ELR (cell line): ENCODE measurements at regions not wholly inside any gene's neighbourhood (a gene's known extent, or its start where the extent isn't known, plus 50 kb on each side); places are given as distances from the start of the nearest gene placed in this dataset.

Experiments used
- DNase-seq: peaks from one replicate; pipeline ENCODE4 v3.0.0-alpha.2; 2015; ENCODE audit warnings: low read depth

DNA sequence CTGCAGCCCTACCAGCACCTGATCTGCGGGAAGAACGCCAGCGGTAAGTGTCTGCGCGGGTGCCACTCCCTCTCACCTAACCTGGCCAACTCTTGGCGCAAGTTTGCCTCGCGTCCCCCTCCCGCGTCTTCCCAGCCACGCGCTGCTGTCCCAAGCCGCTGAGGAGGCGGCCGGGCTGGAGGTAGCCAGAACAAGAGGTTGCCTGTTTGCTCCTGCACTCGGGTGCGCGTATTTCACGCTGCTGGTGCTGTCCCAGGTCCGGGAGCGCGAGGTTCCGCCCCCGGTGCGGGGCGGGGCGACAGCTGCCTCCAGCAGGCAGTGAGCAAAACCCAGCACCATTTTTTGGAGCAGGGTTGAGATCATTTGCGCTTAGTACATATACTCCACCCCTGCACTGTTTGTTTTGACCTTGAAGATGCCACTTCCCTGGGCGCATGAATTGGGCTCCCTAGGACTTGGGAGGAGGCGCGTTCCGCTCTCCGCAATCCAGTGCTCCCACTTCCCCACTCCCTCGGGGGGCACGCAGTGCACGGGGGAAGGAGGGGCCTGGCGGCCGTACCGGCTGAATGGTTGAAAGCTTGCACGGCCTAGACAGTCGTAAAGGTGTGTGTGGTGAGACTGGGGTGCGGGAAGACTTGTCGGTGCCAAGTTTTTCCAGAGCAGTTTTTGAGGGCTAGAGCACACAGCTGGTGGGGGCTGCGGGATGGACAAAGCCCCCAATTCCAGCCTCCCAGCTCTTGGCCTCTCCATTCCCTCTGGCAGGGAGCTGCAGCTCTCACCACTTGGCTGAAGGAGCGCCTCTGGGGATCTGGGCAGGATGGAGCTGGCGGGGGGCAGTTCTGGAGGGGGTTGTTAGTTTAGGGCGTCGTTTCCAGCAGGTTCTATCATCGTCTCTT, 226.9 kb upstream of the CRY1 start:
- DNase-seq: peak; percentile 82

DNA sequence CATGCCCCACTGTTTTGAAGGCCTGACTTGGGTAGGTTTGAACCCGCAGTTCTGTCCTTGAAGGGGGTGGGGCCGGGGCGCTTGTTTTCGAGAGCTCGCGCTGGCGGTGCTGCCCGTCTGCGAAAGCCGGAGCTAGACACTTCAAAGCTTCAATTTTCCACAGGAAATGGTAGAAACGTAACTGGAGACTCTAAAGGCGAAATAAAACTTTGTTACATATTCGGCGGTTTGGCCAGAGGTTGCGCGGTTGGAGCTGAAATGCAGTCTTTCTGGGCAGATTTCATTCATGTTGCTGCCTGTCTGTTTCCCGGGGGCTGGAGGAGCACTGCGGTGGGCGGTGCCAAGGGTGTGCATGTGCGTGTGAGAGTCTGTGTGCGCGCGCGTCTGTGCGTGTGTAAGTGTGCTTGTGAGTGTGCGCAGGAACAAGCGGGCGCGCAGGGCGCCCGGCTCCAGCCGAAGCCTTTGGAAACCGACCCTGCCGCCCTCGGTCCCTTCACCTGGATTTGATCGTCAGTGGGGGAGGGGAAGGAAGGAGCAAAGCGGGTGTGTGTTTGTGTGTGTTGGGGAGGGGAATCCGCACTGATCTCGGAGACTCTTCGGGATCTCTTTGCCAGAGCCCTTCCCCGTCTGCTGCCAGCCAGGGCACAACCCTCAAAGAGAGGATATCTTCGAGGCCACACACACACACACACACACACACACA, 227.7 kb upstream of the CRY1 start:
- peak; percentile 49 for DNase-seq

DNA sequence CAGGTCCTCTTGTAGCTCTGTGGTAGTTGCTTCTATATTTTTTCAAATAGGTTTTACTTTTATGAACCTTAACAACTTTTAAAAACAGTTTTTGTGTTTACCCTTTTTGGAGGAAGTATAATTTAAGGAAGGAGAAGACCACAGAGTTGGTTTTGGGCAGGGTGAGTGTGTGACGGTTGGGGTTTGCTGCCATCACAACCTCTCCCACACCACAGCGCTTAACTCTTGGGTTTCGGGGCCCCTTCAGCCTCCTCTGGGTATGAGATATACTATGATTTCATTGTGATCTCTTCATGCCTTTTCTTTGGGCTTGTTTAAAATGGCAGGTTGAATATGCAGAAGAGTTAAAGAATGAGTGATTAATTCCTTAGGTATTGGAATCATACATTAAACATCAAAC, 228.7 kb upstream of the CRY1 start:
- no peak for DNase-seq

DNA sequence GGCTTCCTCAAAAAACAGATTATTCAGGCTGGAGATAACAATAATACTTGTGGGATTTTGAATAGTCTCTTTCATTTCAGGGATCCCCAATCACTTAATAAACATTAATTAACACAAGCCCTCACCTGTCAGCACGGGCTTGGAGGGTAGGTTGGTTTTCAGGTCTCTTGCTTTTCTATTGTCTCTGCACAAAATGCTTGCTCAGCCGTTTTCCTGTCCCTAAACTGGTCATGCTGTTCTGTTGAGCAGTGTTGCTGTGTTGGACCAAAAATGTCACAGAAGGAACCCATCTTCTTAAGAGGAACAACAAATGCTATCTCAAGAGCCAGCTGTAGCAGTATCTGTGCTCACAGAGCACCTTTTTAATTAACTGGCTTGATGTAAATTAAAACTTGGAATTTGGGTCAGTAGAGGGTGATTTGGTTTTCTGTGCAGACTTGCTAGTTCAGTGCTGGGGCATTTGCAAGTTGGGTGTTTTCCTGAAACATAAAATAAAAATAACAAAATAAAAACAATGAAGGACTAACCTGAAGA, 231.8 kb upstream of the CRY1 start:
- no peak for DNase-seq

DNA sequence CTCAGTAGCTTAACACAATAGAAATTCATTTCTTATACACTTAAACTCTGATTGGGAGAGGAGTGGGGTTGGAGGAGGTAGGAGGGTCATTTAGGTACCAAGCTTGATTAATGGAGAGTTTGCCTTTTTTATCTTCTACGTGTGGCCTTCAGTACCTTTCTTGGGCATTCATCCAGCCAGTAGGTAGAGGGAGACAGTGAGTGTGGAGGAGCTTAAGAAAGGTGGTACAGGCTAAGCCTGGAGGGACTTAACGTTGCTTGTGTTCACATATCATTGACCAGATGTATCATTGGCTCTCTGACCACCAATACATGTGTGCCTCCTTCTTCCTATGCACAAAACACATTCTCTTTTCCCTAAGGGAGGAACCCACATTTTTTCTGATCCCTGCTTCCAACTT, 232.9 kb upstream of the CRY1 start:
- DNase-seq: no peak

DNA sequence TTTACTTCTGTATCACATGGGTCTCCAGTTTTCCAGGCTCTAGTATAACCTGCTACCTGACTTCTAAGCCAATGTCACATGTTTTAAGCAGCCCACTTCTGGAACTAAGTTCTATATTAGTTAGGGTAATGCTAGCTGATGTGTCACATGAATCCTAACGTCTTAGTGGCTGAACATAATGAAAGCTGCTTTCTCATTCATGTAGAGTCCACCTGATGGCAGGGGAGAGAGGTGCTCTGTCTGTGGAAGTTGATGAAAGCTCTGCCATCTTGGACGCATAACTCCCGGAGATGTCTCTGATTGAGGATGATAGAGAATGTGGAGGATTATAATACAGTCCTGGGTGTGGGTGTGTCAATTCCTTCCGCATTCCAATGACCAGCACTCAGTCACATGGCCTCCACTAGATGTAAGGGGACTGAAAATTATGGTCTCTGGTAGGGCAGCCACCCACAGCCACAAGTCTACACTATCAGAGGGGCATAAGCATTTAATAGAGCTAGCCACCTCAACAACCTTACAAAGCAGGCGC, 234.4 kb upstream of the CRY1 start:
- DNase-seq: peak; percentile 38

DNA sequence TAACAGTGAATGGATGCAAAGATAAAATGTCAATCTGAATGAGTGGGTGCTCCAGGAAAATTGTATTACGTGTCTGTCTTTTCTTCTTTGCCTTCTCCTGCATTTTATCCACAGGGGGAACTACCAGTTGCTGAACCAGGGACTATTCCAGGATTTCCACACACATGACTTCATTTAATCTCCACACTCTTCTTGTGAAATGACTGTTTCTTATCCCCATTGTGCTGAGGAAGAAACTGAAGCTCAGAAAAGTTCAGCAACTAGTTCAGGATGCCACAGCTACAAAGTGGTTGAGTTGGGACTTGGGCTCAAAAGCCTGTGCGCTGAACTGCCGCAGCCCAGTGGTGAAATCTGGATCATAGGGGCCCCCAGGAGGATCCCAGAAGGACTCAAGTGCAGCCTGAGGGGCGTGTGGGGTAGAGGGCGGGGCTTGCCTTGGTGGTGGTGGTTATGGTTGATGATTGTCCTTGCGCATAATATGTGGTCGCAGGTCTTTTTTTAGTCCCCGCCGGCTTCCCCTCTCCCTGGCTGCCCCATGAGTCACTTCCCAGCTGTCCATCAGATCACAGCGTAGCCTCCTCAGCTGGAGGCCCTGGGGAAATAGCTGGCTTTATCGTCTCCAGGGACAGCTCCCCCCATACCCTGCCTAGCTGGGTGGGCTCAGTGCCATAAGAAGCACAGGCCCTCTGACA, 235.2 kb upstream of the CRY1 start:
- DNase-seq: peak; percentile 81

DNA sequence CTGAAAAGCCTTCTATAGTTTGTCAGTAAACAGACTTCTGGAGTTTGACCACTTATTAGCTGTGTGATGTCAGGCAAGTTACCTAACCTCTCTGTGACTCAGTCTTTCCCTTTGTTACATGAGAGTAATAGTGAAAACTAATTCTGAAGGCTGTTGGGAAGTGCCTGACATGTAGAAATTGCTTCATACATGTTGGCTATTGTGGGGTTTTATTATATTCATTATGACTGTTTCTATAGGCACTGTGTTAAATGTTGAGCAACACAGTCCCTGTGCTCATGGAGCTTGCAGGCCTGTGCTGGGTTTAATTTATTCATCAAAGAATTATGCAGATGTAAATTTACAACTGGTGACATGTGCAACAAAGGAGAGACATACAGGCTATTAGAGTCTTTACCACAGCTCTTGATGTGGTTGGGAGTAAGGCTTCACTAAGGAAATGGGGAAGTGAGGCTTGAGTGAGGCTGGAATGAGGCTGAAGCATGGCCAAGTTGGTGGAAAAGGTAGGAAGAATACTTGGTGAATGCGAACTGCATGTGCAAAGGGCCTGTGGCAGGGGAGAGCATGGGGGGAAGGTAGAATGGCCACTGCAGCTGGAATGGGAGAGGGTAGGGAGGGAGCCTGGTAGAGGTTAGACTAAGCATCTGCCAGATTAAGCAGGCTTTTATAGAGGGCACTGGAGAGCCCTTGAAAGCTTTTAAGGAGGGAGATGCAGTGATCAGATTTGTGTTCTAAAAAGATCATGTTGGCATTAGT, 236.4 kb upstream of the CRY1 start:
- peak; percentile 66 for DNase-seq

DNA sequence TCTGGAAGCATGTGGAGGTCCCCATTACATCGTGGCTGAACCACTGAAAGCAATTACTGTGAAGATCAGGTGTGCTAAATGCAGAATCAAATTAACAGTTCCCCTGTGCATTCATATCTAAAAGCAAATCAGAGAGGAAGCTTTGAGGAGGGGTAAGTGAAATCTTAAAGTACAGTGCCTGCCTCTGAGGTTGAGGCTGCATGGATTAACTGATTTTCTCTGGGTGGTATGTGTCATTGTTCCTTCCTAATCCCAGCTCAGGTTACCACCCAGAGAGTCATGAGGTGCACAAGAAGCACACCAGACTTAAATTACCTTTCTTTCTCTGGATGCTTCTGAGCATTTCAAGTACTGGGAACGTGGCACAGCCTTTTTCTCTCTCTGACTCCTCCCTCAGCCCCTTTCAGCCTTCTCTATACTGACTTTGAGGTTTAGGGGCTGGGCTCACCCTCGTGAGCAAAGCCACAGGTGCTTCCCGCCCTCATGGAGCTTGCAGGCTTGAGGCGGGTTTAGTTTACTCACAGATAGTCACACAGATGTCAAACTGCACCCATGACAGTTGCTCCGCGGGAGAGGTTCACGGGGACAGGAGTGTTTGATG, 237.6 kb upstream of the CRY1 start:
- DNase-seq: no peak

DNA sequence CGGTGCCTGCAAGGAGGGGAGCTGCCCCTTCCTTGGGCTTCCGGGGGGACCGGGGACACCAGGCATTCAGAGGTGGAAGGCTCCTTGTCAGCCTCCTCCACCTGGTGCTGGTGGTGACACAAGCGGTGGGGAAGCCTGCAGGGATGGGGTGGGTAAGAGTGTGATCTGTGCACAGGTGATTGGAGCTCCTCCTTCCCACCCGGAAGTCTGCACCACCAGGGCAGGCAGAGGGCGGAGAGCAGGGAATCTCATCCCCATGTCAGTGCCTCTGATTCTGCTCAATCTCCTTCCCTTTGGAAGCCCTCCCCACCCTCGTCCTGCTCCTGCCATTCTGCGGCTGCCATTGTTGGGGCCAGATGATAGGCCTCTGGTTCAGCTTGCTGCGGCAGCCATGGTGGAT, 238.1 kb upstream of the CRY1 start:
- no peak for DNase-seq

DNA sequence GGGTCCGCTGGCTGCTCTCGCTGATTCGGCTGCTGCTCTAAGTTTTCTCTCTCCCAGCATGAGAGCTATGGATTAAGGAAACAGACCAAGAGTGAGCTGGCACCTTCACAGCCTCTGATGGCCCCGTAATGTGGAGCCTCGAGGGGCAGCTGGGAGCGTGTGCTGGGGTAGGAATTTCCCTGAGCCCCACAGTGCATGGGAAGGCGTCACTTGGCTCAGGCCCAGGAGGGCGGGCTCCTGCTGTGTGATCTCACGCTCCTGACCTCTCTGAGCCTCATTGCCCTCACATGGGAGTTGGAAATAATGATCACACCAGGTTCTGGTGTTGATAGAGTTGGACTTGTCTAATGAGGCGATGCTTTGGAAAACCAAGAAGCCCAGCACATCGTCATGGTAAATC, 238.6 kb upstream of the CRY1 start:
- no peak for DNase-seq

DNA sequence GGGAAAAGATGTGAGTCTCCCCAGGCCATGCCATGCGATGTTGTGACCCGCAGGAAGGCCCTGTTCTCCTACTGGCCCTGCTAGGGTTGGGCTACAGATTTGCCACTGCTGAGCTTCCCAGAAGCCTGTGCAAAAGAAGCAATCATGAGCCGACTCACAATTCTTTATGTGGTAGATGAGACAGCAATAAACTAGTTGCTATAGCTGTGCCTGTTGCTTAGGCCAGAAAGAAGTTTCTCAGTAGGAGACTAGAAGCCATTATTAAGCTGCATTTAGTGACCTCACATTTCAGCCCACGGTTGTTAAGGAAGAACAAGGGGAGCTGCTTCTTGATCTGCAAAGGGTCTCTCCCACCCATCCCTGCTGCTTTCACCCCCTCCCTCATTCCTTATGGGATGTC, 239.4 kb upstream of the CRY1 start:
- no peak for DNase-seq

DNA sequence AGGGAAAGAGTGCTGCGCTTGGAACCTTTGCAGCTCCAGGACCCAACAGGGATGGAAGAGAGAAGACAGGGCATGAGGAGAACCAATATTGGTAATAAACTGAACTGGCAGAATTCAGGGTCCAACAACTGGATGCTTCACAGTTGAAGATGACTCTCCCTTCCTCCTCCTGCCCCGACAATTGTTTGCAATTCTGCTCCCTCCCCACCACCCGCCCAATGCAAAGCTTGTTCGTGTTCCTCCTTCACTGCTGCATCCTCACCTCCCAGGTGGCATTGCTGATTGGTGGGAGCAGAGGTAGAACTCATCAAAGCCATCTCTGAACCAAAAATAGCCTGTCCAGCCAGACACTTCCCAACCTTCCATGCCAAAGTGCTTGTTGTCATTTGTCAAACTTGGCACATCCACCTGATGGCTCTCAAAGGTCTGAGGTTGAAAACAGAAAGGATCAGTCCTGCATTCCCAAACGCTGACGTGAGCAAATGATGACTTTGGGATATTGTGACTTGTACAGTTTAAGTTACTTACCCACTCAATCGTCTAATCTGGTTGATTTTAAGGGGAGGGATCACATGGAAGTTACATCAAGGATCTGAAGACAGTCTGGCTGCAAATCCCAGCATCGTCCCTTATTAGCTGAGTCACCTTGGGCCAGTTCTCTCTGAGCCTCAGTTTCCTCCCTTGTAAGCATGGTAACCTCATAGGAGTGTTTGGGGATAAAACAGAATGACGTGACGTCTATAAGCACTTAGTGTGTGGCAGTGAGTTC, 242.6 kb upstream of the CRY1 start:
- DNase-seq: no peak

DNA sequence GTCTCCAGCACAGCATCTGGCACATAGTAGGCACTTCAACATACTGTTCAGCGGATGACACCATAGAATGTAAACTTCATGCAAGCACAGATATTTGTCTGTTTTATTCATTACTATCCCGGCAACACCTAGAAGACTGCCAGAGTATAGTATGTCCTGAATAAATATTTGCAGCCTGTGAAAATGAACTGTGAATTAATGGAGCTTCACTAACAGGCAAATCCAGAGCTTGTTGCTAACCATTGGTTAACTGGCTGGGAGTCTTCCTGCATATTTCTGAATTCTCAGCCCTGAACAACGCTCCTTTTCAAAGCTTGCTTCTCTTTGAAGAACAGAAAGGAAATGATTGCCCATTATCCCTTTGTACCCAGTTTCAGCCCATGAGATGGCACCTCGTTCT, 243.3 kb upstream of the CRY1 start:
- no peak for DNase-seq

DNA sequence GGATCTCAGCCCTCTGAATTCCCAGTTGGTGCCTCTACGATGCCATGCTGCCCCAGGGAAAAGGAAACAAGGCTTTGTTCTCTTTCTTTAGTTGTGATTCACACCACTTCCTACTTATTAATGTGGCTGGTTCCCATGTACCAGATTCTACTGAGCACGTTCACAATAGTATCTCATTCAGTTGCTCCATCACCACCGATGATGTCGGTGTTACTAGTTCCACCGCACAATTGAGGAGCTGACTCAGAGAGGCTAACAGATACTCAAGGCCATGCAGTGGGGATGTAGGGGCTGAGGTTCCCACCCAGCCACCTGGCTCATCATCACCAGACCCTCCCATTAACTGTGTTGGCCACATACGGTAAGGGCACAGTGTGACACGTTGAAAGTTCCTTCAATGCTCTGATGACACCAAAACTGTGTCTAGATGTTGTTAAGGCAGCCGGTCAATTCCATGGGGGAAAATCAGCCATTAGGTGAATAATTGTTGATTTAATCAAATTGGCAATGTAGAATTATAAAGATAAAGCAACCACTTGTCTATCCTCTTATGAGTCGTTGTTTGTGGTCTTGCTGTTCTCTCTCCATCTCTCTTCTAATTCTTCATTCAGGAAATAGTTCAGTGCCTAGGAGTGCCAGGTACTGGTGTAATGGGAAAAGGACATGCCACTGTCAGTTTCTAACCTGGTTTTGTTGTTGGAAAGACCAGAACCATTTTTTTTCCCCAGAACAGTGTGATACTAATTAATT, 244.2 kb upstream of the CRY1 start:
- DNase-seq: peak; percentile 92

DNA sequence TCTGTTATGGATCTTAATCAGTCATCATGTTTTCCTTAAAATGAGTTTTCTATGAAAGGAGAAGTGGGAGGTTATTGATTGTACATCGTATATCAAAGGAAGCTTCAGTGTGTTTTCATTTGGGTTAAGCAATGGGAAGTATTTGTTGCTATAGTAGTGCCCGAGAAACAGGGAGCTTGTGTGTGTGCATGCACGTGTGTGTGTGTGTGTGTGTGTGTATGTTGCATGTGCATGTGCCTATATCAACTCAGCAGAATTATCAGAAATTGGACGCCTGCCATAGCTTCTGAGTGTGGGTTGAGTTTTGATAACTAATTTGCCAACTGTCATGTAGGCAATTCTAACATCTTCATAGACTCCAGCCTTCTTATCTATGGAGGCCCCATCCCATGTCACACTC, 246.1 kb upstream of the CRY1 start:
- no peak for DNase-seq

DNA sequence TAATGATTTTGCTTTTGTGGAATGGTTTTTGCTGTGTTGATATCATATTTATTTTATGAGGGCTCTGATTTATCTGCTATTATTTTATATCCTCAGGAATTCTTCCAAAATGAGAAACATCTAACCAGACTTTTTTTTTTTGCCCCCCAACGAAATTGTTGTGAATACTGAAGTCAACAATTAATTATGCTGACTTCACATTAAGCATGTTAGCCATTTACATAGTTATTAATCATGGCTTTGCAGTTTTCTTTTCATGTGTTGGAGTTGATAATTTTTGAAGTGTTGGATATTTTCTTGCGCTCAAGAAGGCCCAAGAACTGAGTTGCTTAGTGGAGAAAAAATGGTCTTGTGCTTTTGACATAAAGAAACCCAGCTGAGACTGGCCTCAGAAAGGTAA, 246.6 kb upstream of the CRY1 start:
- no peak for DNase-seq

DNA sequence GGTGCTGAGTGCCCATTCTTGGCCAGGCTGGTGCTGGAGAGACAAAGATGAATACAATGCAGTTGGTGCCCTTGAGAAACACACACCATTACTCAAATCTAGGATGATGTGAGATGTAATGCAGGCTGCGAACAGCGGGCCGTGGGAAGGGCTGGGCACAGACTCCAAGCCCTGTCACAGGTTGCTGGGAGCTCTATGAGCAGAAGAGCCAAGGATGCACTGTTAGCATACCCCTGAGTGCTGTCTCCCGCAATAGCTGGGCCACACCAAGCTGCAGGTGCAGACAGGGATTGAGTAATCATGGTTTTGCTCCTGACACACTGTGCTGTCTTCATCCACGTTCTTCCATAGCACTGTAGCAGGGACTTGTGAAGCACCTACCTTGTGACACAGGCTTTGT, 247.5 kb upstream of the CRY1 start:
- no peak for DNase-seq

DNA sequence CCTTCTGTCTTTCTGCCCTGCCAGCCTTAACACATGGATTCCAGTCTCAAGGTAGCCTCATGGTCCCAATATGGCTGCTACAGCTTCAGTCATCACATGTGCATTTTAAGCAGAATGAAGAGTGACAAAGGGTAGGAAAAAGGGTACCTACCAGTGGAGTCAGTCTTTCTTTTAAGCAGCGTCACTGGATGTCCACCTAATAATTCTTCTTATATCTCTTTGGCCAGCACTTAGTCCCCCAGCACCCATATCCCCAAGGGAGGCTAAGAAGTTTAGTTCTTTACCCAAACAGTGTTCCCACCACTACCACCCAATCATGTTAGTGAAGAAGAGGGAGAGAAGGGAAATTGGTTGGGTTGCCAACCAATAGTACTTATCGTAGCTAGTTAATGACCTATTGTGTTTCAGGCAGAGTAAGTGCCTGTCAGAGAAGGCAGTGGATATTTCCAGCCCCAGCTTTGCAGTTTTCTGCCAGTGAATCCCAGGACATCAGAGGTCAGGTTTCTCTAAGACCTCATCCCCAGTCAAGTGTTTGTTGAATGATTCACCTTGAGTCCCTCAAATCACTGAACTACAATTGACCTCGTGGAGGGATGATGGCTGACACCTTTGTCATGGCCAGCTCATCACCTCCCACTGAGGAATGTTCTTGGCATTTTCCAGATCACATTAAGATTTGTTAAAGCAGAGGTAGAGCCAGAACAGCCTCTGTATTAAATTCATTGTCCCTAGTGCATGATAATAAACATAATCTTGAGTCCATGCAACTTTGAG, 250.9 kb upstream of the CRY1 start:
- DNase-seq: peak; percentile 97
